ENCODE measurements at regions not wholly inside any gene's neighbourhood (a gene's known extent, or its start where the extent isn't known, plus 50 kb on each side); places are given as distances from the start of the nearest gene placed in this dataset.

DNA sequence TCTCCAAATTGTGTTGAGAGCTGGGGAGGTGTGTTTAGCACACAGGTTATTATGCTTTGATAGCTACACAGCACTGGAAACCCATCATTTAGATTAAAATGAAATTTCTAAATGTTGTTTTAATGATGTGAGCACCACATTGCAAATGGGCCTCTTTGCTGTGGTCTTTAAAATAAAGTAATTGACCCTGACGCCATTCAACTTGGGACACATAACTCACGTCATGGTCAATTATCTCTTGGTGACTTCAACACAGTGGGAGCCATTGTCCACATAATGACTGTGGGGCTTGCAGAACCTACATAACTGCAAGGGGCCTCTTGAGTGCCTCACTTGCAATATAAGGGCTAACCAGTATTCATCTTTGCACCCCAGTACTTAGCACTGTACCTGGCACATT, 280.4 kb downstream of the HLX start:
- no peak for DNase-seq

DNA sequence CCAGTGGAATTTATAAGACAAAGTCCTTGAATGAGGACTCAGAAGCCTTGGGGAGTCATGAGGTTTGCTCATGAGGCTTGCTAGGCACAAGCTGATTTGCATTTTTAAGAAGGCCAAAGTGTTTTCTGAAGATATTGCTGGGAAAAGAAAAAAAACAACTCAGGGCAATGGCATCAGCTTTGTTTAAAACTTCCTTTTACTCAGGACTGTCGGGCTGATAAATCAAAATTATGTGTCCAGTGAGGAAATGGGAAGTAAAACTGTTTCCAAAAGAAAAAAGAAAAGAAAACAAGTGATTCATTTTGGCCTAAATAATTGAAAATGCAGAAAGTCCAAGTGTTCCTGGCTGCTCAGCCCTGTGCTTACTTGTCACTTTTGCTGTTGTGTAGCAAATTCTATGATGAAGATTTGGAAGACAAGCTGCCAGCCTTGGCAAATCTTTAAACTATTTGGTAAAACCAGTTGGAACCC, 282.4 kb downstream of the HLX start:
- DNase-seq: no peak

DNA sequence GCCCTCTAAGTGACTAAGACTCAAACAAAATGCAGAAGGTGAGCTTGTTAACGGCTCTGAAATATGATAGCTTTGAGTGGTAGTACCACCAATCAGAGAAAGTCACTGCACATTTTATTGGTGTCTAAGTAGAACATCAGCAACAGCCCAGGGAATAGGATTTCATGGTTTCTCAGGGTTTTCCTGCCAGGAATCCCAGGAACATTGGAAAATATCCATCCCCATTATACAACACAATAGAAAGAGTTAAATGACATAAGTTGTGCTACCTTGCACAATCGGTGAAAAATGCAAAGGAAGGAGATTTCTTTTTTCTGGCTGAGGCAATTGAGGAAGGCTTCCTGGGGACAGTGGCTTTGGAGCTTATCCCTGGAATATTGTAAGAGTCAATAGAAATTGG, 283.1 kb downstream of the HLX start:
- DNase-seq: no peak

DNA sequence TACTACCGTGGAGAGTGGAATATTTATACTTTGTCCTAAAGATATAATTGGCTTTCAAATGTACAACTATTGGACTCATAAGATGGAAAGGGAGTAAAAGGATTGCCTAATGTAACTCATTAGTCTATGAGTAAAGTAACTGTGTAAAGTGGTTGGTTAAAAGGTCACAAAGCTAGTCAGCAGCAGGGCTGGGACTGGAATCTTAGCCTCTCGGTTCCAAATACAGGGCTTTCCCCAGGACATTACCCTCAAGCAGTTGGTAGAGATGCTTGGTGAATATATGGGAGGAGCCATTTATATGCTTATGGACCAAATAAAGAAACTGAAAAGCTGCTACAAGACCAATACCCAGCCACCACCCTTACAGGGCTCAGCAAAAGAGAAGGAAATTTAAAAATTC, 283.7 kb downstream of the HLX start:
- no peak for DNase-seq

DNA sequence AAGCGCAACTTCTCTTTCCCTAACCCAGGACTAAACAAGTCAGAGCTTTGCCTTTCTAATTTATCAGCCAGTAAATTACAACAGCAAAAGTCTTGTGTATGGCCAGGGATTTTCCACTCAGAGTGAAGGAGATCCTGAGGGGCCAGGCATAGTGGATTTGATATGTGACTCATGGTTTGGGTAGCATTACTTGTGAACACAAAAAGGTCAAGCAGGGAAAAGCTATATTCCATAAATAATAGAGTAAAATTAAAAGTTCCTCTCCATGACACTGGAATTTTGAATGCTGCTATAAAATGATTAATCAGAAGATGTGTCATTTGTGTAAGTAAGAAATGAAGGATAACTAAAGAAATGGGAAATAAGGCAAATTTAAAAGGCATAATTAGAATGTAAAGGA, 284.8 kb downstream of the HLX start:
- DNase-seq: no peak

DNA sequence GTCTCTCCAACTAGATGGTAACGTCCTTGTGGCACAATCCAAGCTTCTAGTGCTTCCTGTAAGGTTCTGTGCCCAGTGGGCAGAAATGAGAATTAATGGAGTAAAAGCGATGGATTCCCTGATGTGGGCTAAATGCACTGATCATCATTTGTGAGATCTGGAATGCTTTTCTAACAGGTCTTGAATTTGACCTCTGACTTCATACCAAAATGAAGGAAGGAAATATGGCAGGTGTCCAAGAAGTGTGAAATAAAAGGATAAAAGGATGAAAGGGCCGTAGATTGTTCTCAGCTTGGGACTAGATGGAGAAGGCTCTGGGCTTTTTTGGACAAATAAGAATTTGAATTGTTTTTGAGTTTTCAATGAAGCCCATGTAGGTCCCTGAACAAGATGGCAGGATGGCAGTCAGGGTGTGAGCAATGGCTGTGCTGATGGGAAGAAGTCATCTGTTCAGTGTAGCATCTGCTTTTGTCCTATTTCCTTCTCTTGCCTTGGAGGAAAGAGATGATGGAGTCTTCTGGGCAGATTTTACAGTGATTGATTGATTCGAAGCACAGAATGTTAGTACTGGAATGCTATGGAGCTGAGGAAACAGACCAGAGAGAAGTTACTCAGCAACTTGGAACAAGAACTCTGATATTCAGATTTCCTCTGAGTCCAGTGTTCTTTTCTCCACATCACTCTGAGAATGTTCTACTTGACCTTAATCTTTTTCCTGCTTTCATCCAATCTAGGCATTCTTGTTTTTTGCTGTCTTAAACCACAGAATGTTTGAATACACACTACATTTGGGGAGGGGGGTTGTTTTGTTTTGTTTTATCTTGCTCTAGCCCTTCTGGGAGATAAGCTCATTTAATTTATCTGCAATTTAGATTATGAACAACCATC, 286.0 kb downstream of the HLX start:
- DNase-seq: no peak

DNA sequence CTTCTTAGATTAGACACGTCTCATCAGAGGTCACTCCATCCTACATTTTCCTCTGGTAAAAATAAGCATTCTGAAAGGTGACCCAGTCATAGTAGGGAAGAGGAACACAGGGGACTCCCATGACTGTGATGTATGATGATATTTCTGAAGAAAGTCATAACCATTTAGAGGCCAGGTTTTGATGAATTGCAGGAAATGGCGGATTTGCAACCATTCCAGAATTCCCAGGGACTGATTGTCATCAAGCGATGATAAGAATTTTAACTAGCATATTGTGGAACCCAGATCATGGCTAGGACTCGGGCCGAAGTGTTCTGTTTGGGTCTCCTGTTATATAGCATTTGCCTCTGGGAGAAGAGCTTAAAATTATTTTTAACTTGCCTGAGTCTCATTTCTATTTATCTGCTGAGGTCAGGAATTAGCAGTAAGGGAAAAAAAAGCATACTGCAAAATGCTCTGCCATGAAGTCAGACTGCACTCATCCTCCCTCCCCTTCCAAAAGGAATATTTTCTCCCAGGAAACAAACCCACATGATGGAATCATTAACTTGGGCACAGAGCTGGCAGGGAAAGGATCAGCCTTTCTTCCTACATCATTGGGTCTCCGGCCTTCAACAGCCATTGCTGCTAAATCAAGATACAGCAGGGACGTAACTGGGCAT, 286.7 kb downstream of the HLX start:
- no peak for DNase-seq

DNA sequence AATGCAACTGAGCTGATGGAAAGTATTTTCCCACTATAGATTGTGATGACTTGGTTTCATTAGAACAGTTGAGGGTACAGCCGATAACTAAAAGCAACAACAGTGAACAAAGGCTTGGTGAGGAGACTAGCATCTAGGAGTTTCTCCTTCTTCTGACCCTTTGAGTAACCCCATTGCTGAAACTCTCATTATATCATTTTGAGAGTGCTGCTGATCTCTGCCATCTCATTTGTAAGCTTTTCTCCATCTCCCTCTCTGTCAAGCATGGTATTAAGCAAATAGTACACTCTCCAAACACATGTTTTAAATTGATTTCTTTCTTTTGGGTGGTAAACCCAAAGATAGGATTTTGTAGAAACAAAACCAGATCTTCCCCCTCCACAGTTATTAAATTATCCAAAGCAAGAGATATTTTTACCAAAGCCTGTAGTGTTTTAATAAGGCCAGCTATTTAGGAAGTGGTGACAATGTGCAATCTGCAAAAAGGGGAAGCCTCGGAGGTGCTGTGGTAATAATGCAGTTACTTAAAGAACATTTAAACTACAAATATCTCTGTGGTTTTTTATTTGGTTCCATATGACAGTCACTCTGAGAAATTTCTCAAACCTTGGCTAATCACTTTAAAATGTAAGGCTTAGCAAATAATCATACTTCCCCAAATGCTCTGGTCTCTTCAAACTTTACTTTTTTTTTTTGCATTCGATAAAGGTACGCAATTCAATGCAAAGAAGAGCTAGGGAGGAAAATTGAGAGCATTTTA, 287.5 kb downstream of the HLX start:
- no peak for DNase-seq

DNA sequence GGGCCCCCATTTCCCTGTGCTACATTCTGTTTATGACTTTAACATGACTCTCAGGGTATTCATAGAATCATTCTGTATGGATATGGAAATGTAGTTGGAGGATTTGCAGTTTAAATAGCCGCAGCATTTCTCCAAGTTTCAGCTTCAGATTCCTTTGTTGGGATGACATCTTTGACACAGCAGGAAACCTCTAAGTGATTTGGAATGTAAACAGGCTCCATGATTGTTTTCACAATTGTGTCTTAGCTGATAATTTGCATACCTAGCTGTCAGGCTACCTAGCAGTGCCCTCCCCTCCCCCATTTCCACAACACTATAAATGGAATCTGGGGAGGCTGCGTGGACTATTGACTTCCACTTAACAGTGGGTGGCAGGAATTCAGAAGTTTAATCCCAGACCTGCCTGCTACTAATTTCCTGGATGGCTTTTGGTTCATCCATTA, 290.2 kb downstream of the HLX start:
- DNase-seq: no peak

DNA sequence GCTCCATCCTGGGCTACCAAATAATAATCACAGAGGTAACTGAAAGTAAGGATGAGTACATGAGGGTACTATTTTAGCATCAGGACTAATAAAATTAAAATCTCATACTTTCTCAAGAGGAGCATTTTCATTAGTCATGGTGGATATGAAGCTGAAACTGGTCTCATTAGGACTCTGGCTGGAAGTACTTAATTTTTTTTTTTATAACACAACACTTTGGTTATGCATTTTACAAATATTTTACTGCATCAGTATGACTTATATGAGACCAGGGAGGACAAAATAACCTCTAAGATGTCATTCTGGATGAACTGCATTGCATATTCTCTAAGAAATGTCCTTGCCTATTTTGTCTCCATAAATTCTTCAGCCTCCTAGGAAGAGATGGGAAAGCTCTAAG, 290.9 kb downstream of the HLX start:
- DNase-seq: no peak

DNA sequence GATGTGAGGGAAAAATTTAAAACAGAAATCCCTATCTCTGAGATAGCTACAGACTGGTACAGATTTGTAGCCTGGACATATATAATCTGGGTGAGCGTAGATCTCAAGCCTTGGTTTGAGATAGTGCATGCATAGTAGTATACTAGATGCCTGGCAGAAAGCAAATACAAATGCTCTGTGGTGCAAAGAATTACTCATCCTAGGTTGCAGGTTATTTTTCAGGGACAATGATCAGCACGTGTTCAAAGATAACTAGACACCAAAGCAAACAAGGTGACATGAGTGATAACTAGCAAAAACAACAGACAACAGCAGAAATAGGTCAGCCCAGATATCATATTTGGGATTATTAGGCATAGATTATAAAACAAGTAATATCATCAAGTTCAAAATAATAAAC, 292.5 kb downstream of the HLX start:
- DNase-seq: no peak

DNA sequence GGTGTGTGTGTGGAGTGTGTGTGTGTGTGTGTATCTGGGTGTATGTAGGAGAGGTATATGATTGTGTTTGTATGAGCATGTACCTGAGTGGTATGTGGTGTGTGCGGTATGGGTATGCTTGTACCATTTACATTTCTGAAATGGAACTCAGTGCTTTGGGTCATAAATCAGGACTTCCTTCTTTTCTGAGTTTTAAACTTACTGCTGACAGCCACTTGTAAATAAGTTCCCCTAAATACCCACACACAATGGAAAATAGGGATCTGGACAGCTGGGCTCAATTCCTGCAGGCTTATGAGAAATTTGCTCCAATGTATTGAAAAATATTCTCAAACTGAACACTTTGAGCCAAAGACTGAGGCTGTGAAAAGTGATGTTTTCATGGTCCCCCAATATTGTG, 293.6 kb downstream of the HLX start:
- no peak for DNase-seq

DNA sequence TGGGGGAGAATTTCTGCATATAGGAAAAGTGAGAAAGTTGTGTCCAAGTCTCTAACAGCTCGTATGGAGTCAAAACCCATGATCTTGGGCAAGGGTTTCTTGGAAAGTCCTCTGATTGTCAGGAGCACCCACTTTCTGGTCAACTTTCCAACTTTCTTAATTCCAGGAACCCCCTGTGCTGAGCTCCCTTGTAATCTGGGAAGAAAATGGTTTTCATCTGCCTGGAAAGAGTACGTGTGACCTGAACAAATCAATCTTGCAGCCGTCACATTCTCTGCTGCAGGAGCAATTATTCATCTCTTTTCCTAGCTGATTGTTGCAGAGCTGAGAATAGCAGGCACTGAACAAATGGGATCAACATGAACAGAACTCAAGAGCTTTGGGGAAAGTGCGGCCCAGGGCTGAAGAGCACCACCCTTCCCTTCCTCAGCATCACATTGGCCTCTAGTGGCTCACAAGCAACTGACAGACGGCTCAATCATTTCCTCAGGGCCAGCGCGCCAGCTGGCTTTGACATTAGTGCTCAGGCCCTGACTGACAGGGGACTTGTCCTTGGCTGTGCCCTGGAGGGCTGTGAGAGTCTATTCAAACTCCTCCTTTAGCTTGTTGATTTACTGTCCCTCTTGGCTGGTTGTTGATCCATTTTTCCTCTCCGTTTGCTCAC, 295.2 kb downstream of the HLX start:
- DNase-seq: peak; percentile 29

DNA sequence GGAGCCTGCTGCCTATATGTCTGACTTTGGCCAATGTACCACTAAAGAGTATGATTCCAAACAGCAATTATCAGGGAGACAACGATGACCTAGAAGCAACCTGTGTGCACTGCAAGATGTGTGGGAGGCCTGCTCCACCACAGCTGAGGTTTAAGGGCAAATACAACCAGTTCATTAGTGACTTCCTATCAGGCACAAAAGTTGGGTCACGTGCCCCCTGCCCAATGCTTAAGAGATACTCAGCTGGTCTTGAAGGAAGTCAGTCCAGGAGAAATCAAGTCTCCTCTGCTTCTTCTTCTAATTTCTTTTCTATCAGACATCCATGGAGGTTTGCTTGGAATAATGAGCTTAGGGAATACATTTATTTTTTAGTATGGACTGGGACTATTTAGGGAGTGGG, 296.0 kb downstream of the HLX start:
- DNase-seq: no peak

DNA sequence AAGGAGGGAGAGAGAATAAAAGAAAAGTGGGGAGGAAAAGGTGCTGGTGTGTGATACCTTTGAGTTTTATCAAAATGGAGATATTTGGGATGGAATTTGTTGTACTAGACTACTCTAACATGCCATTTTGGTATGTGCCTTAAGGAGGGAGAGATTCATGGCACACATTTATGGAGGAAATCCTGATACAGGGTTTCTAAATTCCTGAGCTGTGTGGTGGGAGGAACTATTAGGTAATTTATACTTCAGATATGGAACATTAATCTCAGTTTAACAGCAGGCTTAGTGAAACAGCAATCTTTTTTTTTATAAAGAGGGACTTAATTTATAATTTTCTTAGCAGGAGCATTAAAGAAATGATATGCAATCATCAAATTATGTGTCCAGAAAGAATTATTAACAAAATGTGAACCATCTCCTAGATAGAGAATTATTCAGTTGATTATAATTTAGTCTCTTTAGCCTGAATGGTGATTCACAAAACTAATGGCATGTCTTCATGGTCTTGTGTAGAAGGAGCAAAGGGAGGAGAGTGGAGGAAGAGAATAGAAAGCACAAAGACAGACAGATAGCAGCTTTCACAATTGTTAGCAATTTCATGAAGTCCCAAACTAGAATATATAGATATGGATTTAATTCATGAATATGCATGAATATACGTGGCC, 301.6 kb downstream of the HLX start:
- DNase-seq: no peak

DNA sequence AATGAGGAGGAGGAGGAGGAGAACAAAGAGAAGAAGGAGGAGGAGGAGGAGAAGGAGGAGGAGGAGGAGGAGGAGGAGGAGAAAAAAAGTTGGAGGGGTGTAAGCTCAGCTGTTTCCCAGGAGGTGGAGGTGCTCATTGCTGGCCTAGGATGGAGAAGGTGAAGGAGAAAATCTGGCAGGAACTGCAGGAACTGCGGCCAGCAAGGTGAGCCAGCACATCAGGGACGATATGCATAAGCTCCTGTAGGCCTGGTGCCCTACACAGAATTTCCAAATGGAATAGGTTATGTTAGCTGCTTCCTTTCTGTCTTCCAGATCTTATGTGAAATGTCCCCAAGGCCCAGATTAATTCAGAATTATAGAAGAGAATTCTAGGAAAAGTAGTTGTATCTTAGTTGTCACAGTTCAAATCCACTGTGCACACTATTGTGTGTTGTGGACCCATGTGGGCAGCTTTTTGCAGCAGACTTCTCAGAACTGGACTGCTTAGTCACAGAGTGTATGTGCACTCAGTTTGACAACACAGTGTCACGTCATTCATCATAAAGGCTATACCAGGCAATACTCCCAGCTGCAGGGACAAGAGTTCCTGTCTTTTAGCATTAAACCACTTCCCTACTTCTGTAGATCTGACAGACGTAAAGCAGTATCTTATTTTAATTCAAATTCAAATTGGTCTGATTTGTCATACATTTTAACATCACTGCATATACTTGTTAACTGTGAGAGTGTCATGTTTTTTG, 303.7 kb downstream of the HLX start:
- DNase-seq: no peak

DNA sequence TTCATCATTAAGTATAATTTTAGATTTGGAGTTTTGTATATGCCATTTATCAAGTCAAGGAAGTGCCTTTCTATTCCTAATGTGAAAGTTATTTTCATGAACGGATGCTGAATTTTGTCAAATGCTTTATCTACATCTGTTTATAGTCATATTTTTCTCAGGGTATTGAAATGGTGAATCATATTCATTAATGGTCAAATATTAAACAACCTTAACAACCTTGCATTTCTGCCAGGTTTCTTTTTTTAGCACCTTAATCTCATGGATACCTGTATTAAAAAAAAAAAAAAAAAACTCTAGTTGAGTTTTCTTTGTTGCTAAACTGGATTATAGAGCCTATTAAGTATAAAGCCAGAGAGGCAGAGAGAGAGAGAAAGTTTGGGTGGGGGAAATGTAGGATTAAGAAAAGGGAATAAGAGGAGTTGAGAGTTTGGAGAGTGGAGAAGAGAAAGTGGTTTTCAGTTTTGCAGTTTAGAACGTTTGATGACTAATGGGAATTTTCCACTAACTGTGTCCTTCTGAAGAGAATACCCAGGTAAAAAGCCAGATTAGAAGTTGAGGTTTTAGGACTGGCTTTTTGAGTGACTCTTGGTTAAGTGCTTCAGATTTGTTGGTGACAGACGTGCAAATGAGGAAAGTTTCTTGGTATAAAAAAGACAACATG, 305.0 kb downstream of the HLX start:
- no peak for DNase-seq

DNA sequence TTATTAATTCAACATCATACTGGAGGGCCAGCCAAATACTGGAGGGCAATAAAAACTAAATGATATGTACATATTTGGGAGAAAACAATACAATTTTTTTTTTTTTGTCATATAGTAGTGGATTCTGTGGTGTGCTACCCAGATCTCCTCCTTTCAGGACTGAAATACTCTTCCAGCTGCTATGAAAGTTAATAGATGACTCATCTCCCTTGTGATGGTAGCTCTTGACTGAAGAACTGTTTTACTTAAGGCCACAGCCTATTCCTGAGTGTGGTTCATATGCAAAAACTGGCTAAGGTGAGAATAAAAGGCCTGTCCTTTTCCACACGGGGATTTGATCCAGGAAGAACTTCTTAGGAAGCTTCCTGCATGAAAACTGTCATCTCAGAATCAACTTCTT, 307.9 kb downstream of the HLX start:
- no peak for DNase-seq

DNA sequence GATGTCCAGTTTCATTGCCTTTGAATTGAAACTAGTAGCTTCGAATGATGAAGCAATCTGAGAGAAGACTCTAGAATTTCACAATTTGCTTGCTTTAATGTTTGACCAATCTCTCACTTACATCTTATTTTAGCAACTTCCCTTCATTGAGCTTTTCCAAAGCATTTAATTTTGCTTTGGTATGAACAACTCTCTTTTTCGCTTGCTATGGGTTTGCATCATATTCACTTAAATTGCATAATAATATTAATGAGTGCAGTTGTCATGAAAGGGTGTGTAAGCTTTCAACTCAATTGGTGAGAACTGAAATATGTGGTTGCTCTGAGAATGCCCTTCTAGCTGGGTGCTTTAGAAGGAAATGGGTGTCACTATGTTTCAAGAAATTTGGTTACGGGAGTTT, 309.2 kb downstream of the HLX start:
- no peak for DNase-seq

DNA sequence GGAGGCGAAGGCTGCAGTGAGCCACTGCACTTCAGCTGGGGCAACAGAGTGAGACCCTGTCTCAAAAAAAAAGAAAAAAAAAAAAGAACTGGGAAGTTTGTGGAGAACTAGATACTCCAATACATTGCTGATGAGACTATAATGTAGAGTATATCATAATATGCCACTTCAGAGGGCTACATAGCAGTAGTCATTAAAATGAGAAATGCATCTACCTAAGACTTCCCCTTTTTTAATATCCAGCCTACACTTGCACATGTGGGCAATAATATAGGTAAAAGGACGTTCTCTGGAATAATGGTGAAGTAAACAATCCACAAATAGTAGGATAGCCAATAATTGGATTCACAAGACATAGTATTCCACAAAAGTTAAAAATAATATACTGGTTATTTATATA, 311.0 kb downstream of the HLX start:
- no peak for DNase-seq
